ENCODE measurements at regions not wholly inside any gene's neighbourhood (a gene's known extent, or its start where the extent isn't known, plus 50 kb on each side); places are given as distances from the start of the nearest gene placed in this dataset.

DNA sequence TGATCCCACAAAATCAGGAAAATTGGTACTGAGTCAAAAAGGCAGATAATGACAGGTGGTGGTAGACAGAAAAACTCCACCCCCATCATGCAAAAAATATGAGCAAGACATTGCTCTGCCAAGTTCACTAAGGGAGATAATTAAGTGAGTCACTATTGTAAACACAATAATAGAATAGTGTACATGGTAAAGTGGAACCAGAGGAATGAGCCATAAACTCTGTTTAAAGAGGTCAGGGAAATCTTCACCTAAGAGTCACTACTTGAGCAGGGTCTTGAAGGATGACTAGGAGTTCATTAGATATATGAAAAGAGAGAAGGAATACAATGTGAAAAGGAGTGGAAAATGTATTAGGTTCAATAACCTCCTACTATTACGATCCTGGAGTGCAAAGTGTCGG lies 213.4 kb upstream of the PEX5L start:
- intact Hi-C loops (cut with DNase I; ENCODE audit: low total_unique reads) = no loop called here
- H3K4me1 ChIP-seq = no peaks in the 10 kb centered on the region
- TF ChIP-seq, protein P1, sequence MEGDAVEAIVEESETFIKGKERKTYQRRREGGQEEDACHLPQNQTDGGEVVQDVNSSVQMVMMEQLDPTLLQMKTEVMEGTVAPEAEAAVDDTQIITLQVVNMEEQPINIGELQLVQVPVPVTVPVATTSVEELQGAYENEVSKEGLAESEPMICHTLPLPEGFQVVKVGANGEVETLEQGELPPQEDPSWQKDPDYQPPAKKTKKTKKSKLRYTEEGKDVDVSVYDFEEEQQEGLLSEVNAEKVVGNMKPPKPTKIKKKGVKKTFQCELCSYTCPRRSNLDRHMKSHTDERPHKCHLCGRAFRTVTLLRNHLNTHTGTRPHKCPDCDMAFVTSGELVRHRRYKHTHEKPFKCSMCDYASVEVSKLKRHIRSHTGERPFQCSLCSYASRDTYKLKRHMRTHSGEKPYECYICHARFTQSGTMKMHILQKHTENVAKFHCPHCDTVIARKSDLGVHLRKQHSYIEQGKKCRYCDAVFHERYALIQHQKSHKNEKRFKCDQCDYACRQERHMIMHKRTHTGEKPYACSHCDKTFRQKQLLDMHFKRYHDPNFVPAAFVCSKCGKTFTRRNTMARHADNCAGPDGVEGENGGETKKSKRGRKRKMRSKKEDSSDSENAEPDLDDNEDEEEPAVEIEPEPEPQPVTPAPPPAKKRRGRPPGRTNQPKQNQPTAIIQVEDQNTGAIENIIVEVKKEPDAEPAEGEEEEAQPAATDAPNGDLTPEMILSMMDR (IDR thresholded peaks at IDR 0.05) = no peak

DNA sequence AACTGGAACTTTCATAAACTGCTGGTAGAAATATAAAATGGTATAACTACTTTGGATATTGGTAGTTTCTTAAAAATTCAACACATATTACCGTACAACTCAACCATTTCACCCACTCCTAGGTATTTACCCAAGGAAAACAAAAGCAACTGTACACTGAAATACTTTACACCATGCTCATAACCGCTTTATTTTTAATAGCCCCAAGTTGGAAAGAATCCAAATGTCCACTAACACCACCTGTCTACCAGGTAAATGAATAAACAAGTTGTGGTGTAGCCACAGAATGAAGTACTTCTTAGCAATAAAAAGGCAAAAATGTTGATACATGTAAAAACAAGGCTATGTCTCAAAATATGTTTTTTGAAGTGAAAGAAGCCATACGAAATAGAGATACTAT lies 215.9 kb upstream of the PEX5L start:
- TF ChIP-seq, protein P1 (IDR thresholded peaks at IDR 0.05) = no peak
- intact Hi-C loops (cut with DNase I; ENCODE audit: low total_unique reads) = no loop called here
- DNase-seq = no peak
- Histone ChIP-seq H3K36me3 (no peaks in the 10 kb centered on the region), H3K9me3 (no peaks in the 10 kb centered on the region), H3K4me1 (no peaks in the 10 kb centered on the region), H3K4me3 (no peak overlapping the region), H3K27ac (no peak overlapping the region), H3K27me3 (no peaks in the 10 kb centered on the region)

More for the DNA sequence above, 213.4 kb upstream of the PEX5L start:
- Histone ChIP-seq H3K4me3 (no peak overlapping the region), H3K27ac (no peak overlapping the region), H3K36me3 (no peaks in the 10 kb centered on the region), H3K27me3 (no peaks in the 10 kb centered on the region), H3K9me3 (no peaks in the 10 kb centered on the region)
- no peak for DNase-seq

DNA sequence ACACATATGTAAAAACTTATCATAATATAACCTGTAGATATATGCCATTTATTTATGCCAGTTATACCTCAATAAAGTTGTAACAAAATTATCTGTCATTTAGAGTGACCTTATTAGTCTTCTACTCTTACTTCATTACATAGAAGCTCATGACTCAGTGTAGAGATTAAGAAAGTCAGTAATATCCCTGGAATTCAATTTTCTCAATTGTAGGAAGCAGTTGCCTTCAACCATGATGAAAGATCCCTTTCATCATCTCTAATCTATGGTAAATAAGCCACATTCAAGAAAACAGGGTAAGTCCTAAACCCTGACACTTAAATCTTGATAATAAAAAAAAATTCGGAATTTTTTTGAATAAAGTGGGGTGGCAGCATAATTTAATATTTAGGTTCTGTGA lies 216.5 kb upstream of the PEX5L start:
- TF ChIP-seq, protein P1 (IDR thresholded peaks at IDR 0.05) = no peak
- Histone ChIP-seq H3K27me3 (no peaks in the 10 kb centered on the region), H3K9me3 (no peaks in the 10 kb centered on the region), H3K27ac (no peak overlapping the region), H3K36me3 (no peaks in the 10 kb centered on the region), H3K4me1 (no peaks in the 10 kb centered on the region), H3K4me3 (no peak overlapping the region)
- intact Hi-C loops (cut with DNase I; ENCODE audit: low total_unique reads) = no loop called here
- no peak for DNase-seq

- TF ChIP-seq, protein P1 (IDR thresholded peaks at IDR 0.05) = no peak
- H3K4me1 ChIP-seq = no peaks in the 10 kb centered on the region
- H3K27me3 ChIP-seq = no peaks in the 10 kb centered on the region
- no peak overlapping the region for H3K4me3 ChIP-seq
- no peak overlapping the region for H3K27ac ChIP-seq
- DNase-seq = no peak
- intact Hi-C loops (cut with DNase I; ENCODE audit: low total_unique reads) = no loop called here
- peaks cover 0 to 4% (median 0%) of the 10 kb centered on the region in 3 donors for H3K9me3 ChIP-seq
- no peaks in the 10 kb centered on the region for H3K36me3 ChIP-seq
Measured at GRCh38 chr3:180264479-180264878, 227.7 kb upstream of the PEX5L start.

- H3K9me3 ChIP-seq = peaks cover 0 to 3% (median 0%) of the 10 kb centered on the region in 3 donors
- no peaks in the 10 kb centered on the region for H3K27me3 ChIP-seq
- H3K4me3 ChIP-seq = no peak overlapping the region
- TF ChIP-seq, protein P1 (IDR thresholded peaks at IDR 0.05) = no peak
- no peak overlapping the region for H3K27ac ChIP-seq
- H3K36me3 ChIP-seq = no peaks in the 10 kb centered on the region
- DNase-seq = no peak
- intact Hi-C loops (cut with DNase I; ENCODE audit: low total_unique reads) = no loop called here
- no peaks in the 10 kb centered on the region for H3K4me1 ChIP-seq
Measured at GRCh38 chr3:180265551-180265950, 228.8 kb upstream of the PEX5L start.

- Histone ChIP-seq H3K9me3 (no peaks in the 10 kb centered on the region), H3K4me3 (no peak overlapping the region), H3K36me3 (no peaks in the 10 kb centered on the region), H3K27ac (no peak overlapping the region), H3K27me3 (no peaks in the 10 kb centered on the region), H3K4me1 (no peaks in the 10 kb centered on the region)
- intact Hi-C loops (cut with DNase I; ENCODE audit: low total_unique reads) = no loop called here
- TF ChIP-seq, protein P1 (IDR thresholded peaks at IDR 0.05) = no peak
- DNase-seq = no peak
Measured at GRCh38 chr3:180267202-180267843, 230.6 kb upstream of the PEX5L start.

All from tibial artery (tissue), 4 donors.